CD4-positive, alpha-beta T cell treated with Interleukin-17A for 4 hours (primary cell): ENCODE measurements at regions not wholly inside any gene's neighbourhood (a gene's known extent, or its start where the extent isn't known, plus 50 kb on each side); places are given as distances from the start of the nearest gene placed in this dataset.

Experiments used
- DNase-seq: peaks from one replicate; pipeline ENCODE4 v3.0.0-alpha.2; 2020; ENCODE audit warnings: mixed read lengths

DNA sequence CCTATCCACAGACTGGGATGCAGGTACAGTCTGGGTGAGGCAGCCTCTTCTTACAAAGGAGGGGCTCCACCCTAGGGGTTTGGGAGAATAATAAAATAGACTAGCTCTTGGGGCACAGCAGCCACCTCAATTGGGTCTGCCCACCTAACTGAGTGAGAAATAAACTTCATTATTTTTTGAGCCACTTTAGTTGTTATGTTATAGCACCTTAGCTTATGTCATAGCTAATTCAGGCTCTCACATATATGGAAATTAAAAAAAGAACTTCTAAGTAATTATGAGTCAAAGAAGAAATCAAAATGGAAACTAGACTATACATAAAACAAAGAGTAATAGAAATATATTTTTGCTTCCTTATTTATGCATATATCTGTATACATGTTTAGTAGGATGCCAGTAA lies 318.5 kb upstream of the B3GALT2 start:
- no peak for DNase-seq

DNA sequence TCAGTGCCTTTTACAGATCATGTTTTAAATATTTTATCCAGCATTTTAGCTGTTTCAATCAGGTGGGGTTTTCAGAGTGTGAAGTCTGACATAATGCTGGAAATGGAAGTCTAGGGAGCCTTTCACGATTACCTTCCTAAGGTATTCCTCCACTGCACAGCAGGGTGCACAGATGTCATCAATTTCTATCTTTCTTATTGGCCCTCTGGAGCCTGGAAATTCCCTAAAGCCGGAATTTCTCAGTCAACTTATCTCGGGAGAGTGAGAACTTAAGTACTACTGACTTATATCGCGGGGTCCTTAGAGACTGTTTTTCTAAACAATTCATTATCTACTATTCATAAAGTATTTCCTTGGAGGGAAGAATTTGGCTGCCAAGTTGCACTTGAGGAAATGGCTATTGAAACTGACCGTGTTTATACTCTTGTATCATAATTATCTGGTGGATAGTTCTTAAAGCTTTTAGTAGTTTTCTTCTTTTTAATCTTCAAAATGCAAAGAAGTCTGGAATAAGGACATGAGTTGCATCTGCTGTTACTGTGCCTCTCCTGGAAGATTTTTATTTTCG lies 311.8 kb upstream of the B3GALT2 start:
- DNase-seq = no peak

DNA sequence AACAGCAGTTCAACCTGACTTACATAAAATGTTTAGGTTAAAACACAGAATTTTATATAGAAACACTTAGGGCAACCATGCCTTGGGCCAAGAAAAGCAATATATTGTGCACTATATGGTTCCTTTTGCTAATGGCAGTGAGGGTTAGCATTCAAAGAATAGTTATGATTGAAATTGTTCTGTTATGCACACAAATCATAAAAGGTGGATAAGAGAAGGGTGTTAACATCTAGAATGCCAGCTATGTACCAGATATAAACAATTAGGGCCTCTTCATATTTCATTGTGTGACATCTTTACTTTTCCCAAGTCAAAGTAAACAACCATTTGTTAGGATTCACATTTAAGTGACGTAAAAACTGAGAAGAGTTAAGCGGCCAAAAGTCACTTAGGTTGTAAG lies 308.0 kb upstream of the B3GALT2 start:
- no peak for DNase-seq

DNA sequence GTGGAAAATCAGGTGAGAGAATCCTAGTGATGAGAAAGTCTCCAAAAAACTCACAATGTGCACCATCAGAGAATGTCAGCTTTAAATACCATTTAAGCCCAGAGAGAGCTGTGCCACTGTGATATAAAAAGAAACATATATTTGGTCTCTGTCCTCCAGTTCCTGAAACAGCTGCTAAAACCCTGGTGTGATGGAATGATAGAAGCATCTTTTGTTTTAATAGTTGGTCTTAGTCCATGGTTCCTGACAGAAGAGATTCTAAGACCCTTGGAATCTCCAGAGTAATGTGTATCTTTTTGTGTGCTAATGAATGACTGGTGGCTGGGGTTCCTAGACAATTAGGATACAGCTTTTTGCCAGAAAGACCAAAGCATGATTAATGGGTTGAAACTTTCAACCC lies 302.8 kb upstream of the B3GALT2 start:
- DNase-seq = no peak

DNA sequence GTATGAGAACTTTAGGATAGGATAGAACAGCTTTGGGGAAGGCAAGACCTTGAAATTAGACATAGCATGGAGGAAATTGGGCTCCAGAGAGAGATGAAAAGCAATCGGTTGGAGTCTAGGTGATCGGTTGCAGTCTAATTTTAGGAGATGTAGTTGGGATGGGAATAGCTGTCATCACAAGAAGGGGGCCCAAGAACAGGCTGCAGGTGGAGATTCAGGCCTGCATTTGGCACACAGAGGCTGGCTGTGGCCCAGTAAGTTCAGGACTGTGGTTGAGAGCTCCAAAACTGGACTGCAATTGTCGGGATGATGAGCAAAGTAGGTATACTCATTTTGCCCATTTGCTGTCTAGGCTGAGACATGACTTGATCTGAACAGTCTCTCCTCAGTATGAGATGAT lies 301.3 kb upstream of the B3GALT2 start:
- no peak for DNase-seq

DNA sequence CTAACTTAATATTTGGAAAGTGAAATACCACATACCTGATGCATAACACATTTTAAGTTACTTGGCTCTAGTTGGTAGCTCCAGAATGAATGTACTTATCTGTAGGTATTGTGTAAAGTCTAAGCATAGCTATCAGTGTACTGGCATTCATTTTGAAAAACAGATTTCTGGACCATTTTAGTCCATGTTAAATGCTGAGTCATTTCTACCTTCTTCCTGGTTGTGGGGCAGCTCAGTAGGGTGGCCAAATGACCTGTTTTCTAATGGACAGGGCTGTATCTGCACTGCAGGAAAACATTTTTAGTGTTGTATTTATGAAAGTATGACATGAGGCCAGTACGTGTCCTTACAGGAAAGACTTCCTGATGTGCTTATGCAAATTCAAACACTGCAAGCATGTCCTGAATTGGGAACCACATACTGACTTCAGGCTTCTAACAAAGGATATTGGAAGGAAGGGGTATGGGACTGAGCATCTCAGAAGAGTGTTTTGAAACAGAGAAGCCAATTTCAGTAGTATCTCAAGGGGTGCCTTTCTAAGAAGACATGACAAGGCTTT lies 300.3 kb upstream of the B3GALT2 start:
- no peak for DNase-seq

DNA sequence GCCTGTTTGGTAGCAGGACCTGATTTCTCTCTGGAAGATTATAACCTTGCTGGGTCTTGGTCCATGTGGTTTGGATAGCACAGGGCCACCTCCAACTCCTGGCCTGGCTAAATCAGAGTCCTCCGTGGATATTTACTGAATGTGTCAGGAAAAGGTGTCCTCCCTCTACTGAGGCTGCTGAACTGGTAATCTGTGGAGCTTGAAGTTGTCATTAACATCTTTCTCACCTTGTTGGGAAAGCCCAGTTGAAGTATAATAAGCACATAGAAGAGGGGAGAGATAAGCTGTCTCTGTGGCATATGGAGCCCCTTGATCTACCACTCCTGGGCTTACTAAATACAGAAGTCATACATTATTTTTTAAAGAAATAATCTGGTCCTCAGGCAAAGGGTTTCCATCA lies 294.3 kb upstream of the B3GALT2 start:
- no peak for DNase-seq

DNA sequence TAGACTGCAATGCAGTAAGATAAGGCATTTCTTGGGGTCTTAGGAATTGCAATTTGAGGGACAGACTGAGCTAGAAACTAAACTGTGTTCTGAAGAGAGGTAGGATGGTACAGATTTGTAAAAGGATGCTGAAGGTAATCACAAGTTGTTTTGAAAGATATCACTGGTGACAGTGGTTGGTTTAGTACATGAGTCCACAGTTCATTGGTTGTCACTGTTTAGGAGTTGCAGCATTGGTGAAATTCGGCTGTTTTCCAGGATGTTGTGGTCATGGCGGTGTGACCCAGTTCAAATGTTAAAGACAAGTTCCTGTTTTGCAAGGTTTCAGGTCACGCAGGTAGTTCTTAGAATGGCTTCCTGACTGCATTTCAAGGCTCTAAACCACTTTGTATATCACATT lies 292.8 kb upstream of the B3GALT2 start:
- DNase-seq = peak; percentile 79

DNA sequence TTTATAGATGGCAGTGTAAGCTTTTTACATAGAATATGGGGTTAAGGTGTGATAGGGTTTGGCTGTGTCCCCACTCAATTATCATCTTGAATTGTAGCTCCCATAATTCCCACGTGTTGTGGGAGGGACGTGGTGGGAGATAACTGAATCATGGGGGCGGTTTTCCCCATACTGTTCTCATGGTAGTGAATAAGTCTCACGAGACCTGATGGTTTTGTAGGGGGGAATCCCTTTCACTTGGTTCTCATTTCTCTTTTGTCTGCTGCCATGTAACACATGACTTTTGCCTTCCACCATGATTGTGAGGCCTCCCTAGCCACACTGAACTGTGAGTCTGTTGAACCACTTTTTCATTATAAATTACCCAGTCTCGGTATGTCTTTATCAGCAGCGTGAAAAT lies 290.3 kb upstream of the B3GALT2 start:
- no peak for DNase-seq

DNA sequence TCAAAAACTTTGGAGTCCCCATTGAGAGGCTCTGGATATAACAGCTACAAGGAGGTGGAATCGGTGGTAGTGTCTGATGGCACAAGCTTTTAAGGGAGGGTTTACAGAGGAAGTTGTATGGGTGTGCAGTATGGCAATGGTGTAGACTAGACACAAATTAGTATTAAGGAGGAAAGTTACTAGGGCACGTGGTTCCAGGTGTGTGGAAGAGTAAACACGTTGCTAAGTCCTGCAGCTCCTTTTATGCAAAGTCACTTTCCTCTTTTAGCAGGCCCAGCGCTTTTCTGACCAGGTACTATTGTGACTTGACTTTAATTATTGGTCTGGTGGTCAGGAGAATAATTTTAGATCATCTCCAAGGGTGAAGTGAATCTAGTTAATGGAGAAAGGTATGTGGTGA lies 287.5 kb upstream of the B3GALT2 start:
- no peak for DNase-seq

DNA sequence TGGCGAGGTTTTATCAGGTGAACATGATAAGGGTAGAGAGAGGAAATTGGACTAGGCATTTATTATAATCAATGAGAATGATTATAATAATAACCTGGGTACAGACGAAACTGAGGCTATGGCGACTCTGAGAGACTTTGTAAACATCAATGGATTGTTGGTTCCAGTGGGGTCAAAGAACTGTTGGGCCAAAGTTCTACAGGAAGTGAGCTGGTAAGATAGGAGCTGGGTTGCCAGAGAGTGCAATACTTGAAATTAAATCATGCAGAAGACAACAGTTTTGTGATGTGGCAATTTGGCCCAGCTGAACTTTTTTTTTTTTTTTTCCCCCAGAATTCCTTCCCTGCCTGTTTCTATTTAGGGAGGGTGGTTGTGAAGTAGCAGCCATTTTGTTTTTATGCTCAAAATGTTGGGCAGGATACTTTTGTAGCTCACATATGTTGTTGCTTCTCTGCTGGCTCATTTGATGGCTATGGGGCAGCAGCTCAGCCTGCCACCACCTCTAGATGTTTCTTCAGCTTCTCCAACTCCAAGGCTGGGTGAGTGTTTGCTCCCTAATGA lies 286.5 kb upstream of the B3GALT2 start:
- DNase-seq = no peak

DNA sequence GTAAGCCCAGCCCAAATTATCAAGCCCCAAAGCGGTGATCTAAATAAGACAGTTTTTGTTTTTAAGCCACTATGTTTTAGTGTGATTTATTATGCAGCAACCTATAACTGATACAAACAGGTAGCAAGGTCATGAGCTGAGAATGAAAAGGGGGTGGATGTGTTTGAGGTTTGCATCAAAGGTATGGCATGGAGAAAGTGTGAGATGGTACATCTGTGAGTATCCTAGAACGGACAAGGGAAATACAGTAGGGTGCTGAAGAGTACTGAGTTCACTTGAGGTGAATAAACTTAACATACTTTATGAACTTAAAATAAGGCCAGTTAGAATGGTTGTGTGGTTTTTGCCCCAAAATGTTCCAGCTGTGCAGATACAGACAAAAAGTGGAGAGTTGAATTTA lies 286.0 kb upstream of the B3GALT2 start:
- no peak for DNase-seq

DNA sequence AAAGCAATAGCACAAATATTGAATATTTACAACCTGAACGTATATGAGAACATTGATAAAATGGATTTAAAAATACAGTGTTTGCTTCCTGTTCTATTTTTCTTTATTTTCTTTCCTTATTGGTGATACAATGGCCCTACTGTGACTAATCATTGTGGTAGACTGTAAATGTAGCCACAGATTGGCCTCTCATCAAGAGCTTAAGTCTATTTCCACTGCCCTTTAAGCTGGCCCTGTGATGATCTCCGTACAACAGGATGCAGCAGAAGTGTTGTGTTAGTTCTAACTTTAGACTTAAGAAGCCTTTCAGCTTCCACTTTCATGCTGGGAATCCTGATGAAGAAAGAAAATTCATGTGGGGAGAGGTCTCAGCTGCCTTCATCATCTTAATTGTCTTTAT lies 285.6 kb upstream of the B3GALT2 start:
- no peak for DNase-seq

DNA sequence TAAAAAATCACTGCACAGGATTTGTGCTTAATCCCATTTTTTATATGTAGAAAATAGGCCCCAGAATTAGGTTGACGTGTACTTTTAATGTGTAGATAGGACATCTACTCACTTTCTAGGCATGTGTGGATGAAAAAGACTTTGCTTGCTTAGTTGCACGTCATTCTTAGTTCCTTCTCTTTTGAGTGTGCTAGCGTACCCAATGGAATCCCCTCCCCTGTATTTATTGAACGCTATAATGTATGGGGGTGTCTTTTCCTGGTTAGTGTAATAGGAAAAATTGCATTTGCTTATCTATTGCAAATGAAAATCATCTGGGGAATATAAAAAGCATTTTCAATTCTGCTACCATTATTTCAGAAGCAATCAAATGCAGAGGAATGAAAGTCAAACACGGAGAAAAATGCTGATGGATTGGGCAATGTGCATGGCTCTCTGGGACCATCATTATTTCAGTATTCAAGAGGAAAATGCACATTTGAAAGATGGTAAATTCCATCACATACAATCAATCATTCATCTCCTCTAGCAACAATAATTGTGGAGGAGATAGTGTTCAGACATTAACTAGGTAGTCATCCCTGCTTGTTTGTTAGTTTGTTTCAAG lies 277.0 kb upstream of the B3GALT2 start:
- DNase-seq = no peak

DNA sequence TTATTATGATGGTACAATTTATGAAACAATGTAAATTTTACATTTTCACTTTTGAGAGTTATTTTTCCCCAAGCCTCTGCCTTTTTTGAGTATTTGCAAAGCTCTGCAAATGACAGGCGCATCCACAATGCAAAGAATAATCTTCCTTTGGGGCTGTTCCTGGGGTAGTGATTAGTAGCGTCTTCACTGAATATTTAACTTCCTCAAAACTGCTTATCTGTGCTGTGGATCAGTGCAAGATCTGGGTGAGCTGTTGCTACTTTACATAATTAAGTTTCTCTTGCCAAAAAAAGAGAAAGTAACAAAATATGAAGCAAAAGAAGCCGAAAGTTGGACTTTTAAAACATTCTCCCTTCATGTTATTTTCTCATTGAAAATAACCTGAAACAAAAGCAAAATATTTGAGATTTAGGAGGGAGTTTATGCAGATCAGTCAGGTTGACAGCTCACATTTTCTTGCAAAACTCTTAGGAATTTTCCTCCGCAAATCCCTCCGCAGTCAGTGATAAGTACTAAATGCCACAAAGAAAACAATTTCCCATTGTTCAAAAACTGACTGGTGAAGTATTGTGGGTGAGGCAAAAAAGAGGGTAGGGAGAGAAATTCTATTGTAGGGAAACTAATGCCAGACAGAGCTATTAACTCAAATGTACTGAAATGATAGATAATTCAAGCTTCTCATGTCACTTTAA lies 276.4 kb upstream of the B3GALT2 start:
- peak; percentile 28 for DNase-seq

DNA sequence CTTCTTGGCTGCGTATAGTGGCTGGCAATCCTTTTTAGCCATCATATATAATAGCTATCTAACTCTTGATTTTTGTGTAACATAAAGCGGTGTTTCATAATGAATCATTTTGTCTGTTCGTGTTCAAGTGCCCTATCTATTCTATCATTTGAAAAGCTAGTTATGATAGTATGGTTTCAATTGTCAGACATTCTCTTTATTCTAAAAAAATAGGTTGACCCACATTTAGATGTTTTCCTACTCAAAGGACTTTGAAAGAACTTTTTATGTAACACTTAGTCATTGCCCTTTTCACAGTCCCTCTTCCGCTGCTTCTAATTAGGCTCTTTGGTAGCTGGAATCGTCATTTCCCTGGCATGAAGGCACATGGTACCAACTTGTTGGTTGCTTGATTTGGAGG lies 272.2 kb upstream of the B3GALT2 start:
- DNase-seq = peak; percentile 35

DNA sequence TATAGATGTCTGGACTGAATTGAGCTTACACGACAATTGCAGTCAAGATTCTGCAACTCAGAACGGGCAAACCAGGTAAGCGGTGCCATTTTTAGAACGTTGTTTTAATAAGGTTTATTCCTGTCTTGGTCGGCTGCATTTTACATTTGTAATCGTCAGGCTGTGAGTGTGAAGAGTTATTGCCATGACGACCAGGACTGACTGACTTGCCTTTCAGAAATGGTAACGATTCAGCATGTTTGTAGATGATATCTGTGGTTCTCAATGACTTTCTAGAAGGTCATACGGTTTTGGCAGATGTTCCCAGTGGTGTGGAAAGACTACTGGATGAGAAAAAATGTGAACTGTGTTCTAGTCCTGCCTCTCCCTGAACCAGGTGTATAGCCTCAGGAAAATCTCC lies 271.3 kb upstream of the B3GALT2 start:
- peak; percentile 33 for DNase-seq

DNA sequence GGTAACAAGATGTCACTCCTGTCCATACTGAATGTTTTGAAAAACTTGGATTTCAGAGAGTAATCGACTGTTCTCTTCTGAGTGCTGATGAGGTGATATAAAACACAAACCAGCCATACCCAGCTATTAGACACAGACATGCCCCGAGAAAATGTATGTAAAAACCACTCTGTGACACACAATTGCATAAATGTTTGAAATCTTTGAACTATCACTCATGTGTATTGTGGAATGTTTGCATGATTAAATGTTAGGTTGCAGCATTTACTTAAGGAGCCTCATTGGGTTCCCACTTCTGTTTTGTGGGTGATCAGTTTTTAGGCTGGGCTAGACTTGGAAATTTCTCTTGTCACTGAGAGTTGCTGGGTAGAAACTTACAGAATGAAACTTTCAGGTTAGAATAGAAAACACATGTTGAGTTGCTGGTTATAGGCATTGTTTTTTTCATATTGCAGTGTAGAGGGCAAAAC lies 270.4 kb upstream of the B3GALT2 start:
- no peak for DNase-seq

DNA sequence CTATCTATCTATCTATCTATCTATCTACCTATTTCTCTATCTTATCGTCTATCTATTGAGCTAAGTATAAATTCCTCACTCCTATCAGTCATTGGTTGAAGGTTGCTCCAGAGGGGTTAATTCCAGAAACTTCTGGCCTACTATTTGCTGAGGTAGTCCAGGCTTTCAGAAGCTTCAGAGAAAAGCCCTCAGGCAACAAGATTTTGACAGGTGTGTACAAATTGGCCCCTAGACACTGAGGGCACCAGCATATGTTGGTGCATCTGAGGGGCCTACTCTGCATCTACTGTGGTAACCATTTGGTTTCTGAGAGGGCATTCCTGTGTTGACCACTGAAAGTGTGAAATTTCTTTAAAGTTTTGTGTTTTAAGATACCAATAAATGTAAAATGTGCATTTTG lies 265.2 kb upstream of the B3GALT2 start:
- DNase-seq = no peak

DNA sequence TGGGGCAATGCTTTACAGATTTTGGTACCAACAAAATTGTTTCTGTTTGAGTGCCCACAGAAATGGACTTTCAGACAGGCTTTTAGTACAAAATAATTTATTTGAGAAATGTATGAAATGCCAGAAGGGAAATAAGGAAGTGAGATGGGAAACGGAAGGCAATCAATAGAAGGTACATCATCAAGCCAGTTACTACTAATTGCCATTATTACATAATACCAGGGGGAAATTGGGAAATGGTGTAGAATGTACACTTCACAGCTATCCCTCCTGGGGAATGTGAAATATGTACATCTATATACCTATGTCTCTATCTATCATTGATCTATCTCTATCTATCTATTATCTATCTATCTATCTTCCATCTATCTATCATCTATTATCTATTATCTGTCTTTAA lies 264.6 kb upstream of the B3GALT2 start:
- DNase-seq = no peak

DNA sequence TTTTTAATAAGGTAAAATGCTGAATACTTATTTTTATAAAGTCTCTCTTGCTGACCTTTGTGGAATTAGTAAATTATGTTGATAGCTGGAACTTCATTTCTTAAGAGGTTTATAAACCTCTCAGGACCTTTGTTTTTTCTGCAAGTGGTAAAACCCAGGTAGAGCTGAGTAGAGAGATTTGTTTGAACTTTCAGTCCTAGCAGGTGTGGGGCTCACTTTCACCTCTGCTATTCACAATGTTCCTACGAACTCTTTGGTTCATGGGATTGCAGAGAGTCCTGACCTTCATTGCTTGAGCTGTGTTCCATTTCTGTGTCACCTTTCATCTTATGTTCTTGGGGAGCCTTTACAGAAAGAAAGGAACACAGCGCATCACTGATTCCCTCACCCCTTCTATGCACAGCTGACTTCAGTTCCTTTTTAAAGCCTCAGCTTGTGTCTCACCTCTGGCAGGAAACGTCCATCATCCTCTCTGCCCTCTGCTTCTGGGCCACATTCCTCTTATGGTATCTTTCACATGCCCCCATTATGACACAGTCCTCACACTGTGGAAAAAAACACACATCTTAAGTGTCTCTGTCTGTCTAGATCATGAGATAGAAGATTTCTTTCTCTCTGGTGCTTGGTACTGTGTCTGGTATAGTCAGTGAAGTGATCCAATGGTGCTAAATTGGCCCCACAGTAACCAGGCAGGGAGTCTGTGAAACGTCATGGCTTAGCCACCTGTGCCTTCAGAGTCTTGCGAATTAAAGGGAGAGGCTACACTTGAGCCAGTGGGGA lies 262.5 kb upstream of the B3GALT2 start:
- peak; percentile 48 for DNase-seq

DNA sequence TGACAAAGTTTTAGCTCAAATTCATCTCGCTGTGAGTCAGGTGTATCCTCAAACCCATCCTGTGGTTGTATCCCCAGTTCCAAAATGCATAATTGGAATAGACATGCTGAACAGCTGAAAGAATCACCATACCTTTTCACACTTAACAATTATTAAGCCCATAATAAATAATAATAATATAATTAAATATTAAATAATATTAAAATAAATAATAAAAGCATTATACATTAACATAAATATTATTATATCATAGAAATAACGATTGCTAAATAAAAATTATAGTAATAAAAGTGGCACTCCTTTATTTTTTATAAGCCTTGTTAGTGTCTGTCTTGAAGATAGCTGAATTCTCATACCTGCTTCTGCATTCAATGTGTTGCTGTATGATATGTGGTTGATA lies 257.5 kb upstream of the B3GALT2 start:
- DNase-seq = no peak

DNA sequence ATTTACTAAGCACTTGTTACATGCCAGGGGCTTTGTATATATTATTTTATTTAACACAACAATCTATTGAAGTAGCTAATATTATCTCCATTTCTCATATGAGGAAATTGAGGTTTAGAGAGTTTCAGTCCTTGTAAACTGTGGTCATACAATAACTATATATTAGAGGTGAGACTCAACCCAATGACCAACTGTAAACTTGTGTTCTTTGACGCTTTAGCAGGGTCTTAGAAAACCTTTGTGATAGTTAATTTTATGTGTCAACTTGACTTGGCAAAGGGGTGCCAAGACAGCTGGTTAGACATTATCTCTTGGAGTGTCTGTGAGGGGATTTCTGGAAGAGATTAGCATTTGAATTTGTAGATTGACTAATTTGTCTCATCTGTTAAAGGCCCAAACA lies 252.4 kb upstream of the B3GALT2 start:
- no peak for DNase-seq
